Left renal pelvis (tissue), 4 donors: ENCODE measurements at regions not wholly inside any gene's neighbourhood (a gene's known extent, or its start where the extent isn't known, plus 50 kb on each side); places are given as distances from the start of the nearest gene placed in this dataset.
"Not testable (repeated sequence)": the region's sequence is repeated elsewhere in the genome, so short reads cannot be mapped to it uniquely, and the experiment has no call there.

Experiments
- DNase-seq, 4 donors: peaks; one replicate each; pipeline ENCODE4 v3.0.0-alpha.2; 2013; ENCODE audit warnings: low read depth in 4 of 4, low spot score in 3 of 4

- DNase-seq: no peak
Measured at GRCh38 chr12:29899212-29899931, 115.6 kb upstream of the TMTC1 start.

DNA sequence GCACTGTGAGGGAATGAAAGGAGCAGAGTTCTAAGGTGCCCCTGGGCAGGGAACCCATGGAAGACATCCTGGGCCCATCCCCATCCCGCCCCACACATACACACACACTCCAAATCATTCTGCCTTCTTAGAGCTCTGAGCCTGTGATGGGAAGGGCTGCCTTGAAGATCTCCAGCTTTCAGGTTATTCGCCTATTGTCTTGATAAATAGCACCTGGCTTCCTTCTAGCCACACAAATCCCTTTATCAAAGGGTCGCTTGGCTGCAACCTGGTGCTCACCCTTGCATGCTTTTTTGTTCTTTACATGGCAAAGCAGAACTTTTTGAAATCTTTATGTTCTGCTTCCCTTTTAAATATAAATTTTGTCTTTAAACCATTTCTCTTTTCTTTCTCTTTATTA lies 112.2 kb upstream of the TMTC1 start:
- no peak for DNase-seq

DNA sequence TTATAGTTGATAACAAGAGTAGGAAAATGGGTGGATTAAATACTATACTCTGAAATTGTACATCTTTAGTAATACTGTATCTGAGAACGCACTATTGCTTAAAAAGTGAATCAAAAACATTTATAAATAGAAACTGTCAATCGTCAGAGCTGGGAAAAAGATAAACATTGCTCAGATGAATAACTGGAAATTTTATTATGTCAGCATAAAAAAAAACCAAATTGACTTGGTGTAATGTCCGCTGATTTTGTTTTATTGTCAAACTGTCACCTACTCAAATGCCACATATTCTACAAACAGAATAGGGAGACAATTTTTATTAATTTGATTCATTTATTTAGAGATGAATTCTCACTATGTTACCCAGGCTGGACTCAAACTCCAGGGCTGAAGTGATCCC lies 109.3 kb upstream of the TMTC1 start:
- DNase-seq: no peak

GRCh38 chr12:29891792-29892191 lies 108.0 kb upstream of the TMTC1 start:
- no peak for DNase-seq

DNA sequence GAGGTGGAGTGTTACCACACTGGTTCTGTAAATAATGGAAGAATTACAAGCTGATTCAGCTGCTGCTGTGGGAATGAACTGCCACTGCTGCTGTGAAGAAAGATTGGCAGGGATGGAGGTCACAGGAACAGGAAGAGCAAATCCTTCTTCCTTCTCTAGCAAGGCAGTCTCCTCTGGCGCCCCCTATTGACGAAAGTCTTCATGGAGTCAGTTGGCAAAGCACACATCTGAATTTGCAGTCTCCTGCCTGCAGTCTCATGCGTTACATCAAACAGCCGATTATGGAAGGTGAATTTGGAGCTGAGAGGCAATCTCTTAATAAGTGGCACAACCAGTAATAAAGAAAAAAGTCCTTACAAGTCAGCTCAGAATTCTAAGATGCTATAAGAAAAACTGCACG lies 106.0 kb upstream of the TMTC1 start:
- DNase-seq: peak in 1 of 4 donors; percentile 3

GRCh38 chr12:29888777-29889176 lies 105.0 kb upstream of the TMTC1 start:
- no peak for DNase-seq

DNA sequence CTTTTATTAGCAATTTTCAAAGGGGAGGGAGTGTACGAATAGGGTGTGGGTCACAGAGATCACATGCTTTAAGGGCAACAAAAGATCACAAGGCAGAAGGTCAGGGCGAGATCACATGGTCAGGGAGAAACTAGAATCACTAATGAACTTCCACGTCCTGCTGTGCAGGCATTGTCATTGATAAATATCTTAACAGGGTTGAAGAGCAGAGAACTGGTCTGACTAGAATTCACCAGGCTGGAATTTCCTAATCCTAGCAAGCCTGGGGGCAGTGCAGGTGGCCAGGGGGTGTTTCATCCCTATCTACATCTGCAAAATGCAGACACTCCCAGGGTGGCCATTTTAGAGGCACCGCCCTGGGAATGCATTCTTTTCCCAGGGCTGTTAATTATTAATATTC lies 101.2 kb upstream of the TMTC1 start:
- DNase-seq: not testable (repeated sequence)

GRCh38 chr12:29883941-29884554 lies 100.3 kb upstream of the TMTC1 start:
- no peak for DNase-seq

DNA sequence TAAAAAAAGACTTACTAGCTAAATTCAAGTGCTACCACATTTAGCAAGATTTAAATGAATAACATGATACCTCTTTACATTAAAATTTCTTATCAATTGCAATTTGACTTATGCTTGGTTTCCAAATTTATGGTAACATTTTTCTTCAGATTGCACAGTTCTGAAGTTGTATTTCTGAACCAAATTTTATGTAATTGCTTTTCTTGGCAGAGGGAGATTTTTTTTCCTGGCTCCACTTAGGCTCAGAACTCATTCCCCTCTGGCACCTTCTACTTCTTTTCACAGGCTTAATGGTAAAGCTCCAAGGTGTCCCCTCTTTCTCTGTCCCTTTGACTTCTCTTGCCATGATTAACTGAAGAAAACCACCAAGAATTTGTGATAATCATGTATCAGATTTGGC lies 99.8 kb upstream of the TMTC1 start:
- no peak for DNase-seq

- no peak for DNase-seq
Measured at GRCh38 chr12:29882846-29883245, 99.1 kb upstream of the TMTC1 start.

DNA sequence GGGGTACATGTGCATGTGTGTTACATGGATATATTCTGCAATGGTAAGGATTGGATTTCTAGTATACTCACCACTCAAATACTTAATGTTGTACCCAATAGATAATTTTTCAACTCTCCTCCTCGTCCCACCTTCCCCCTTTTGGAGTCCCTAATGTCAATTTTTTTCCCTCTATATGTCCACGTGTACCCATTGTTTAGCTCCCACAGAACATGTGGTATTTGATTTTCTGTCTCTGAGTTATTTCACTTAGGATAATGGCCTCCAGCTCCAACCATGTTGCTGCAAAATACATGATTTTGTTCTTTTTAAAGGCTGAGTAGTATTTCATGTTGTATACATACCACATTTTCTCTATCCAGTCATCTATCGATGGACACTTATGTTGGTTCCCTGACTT lies 97.2 kb upstream of the TMTC1 start:
- DNase-seq: no peak

- no peak for DNase-seq
Measured at GRCh38 chr12:29879606-29880308, 96.0 kb upstream of the TMTC1 start.

GRCh38 chr12:29869946-29870345 lies 86.2 kb upstream of the TMTC1 start:
- peak in 3 of 4 donors; percentile 12 to 26 (median 25) for DNase-seq

DNA sequence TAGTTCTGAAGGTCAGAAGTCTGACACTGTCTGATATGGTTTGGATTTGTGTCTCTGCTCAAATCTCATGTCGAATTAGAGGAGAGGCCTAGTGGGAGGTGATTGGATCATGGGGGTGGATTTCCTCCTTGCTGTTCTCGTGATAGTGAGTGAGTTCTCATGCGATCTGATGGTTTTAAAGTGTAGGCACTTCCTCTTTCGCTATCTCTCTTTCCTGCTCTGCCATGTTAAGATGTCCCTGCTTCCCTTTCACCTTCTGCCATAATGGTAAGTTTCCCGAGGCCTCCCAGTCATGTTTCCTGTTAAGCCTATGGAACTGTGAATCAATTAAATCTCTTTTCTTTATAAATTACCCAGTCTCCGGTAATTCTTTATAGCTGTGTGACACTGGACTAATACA lies 84.1 kb upstream of the TMTC1 start:
- DNase-seq: no peak

DNA sequence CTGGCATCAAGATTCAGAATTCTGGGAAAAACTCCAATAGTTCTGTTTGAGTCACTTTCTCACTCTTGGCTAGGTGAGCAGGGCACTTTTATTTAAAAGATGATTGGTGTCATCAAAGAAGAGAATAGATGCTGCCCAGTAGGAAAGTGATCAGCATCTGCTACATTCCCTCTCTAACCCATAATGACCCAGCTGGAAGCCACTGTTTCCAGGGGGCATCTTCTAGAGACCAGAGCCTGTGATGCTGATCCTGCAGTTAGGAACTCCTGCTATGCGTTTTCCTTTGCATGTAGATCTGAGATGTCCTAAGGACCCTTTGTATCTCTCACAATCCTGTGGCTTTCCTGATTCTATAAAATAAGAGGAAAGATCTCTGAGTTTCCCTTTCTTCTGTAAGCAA lies 79.9 kb upstream of the TMTC1 start:
- no peak for DNase-seq

DNA sequence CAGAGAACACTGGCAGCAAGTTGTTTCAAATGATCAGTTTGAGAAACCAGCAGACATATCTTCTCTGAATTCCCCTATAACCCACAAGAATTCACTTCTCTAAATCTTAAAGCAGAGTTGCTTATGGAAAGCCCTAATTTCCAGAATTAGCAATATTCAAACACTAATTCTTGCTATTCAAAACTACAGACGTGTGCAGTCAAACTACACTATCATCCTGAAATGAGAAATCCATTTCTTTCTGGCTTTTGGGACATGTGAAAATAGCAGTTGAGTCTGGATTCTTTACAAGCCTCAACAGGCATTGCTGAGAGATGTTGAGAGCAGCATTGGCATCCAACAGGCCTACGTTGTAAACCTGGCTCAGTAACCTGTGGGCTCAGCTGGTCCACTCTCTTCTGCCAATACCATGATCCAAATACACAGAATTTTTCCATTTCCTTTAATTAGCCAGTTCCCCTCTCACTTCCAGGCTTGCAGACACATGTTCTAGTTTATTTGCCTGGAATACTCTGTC lies 74.6 kb upstream of the TMTC1 start:
- no peak for DNase-seq

DNA sequence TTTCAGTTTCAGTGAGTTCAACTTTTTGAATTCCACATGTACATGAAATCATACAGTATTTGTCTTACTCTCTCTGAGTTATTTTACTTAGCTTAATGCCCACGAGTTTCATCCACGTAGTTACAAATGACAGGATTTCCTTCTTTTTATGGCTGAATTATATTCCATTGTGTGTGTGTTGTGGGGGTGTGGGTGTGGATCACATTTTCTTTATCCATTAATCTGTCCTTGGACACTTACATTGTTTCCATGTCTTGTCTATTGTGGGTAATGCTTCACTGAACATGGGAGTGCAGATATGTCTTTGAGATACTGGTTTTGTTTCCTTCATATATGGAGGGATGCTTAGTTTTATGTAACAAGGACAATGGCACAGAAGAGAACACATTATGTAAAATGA lies 63.5 kb upstream of the TMTC1 start:
- DNase-seq: no peak

DNA sequence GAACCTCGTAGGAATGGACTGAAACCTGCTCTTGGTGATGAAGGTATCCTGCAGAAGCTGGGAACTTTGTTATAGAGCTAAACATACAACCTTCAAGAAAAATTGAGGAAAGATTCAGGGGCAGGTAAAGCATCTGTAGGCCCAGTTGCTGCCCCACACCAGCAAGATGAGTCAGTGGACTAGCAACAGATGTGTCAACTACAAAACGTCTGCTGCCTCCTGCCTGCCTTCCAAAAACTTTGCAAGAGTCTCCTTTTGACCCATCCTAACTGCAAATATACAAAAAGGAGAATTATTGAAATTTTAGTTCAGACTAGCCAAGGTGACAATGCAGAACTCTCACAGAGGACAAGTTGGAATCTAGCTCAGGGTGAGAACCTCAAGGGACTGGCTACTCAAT lies 60.9 kb upstream of the TMTC1 start:
- DNase-seq: no peak

DNA sequence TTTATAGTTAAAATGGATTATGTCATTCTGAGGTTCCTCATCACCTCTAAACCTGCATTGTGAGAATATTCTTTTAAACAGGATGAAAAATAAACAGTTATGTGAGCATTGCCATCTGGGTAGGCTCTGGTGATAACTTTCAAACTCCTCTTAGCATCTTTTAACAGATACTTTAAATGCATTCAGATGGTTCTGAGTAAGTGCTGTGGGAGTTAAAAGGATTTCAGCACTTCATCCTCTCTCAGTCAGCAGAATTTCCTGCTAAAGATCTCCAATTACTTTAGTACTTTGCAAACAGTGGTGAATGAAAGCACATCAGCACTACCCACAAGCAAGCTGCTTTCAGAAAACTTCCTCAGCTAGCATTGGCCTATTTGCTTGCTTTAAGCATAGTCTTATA lies 59.3 kb upstream of the TMTC1 start:
- no peak for DNase-seq

DNA sequence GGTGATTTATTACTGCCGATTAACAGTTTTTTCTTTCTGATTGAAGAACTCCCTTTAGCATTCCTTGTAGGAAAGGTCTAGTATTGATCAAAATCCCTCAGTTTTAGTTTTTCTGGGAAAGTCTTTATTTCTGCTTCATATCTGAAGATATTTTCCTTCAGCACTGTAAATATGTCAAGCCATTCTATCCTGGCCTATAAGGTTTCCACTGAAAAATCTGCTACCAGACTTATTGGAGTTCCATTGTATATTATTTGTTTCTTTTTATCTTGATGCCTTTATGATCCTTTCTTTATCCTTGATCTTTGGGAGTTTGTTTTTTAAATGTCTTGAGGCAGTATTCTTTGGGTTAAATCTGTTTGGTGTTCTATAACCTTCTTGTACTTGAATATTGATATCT lies 55.0 kb upstream of the TMTC1 start:
- DNase-seq: no peak
